ENCODE measurements at regions not wholly inside any gene's neighbourhood (a gene's known extent, or its start where the extent isn't known, plus 50 kb on each side); places are given as distances from the start of the nearest gene placed in this dataset.

DNA sequence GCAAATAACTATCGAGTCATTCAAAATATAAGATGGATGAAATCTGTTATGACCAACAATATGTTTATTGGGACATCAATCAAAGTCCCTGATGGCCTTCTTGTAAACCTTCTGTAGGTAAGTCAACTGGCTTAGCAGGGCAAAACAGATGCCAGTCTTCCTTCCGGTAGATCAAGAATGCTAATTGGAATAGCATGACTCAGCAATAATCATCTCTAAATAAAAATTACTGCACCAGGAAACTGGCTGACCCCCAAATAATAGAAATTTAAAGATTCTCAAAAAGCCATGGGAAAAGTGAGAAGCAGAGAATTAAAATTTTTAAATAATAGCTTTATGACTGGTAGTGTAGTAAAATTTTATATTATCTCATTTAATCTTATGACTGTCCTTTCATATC lies 1005.4 kb downstream of the OLFM4 start:
- TF ChIP-seq, protein P1, sequence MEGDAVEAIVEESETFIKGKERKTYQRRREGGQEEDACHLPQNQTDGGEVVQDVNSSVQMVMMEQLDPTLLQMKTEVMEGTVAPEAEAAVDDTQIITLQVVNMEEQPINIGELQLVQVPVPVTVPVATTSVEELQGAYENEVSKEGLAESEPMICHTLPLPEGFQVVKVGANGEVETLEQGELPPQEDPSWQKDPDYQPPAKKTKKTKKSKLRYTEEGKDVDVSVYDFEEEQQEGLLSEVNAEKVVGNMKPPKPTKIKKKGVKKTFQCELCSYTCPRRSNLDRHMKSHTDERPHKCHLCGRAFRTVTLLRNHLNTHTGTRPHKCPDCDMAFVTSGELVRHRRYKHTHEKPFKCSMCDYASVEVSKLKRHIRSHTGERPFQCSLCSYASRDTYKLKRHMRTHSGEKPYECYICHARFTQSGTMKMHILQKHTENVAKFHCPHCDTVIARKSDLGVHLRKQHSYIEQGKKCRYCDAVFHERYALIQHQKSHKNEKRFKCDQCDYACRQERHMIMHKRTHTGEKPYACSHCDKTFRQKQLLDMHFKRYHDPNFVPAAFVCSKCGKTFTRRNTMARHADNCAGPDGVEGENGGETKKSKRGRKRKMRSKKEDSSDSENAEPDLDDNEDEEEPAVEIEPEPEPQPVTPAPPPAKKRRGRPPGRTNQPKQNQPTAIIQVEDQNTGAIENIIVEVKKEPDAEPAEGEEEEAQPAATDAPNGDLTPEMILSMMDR (conservative IDR thresholded peaks at IDR 0.05; ENCODE audit: low read depth, low read length), result no peak
- no peak for TF ChIP-seq EZH2 (IDR thresholded peaks at IDR 0.05; ENCODE audit: borderline replicate concordance, low read depth, low read length, poor library complexity, severe bottlenecking)
